H1 (cell line): ENCODE measurements at regions not wholly inside any gene's neighbourhood (a gene's known extent, or its start where the extent isn't known, plus 50 kb on each side); places are given as distances from the start of the nearest gene placed in this dataset.

Experiments used
- CTCF ChIA-PET: fragments of 300-600 bp; sonication (Branson Sonifier 250); formaldehyde crosslinking; loops from one replicate; lab custom pipeline; 2021; ENCODE audit not compliant: partially characterized antibody; lab: Charles Lee
- POLR2A ChIA-PET: fragments of 300-600 bp; sonication (Branson Sonifier 250); formaldehyde crosslinking; loops from one replicate; lab custom pipeline; 2021; ENCODE audit warnings: inconsistent platforms; ENCODE audit not compliant: partially characterized antibody; lab: Charles Lee
- DNase-seq, 2 experiments: peaks; one replicate each; pipeline versions ENCODE4 v3.0.0 to v3.0.0-alpha.2; 2010 to 2022; ENCODE audit warnings: low spot score in 2 of 2, low read depth in 1 of 2, mixed read lengths in 1 of 2
- FAIRE-seq: peaks from 2 replicates; lab custom pipeline; 2011; peaks lifted over from hg19 to GRCh38; lab: Jason Lieb, UNC
- H2AFZ ChIP-seq: 2 replicates; pipeline ENCODE4 v1.8.1; 2012; ENCODE audit warnings: low read length, inconsistent platforms
- H2AK5ac ChIP-seq: 2 replicates; pipeline ENCODE4 v1.6.1; 2013; ENCODE audit warnings: low read depth, low read length
- H2BK120ac ChIP-seq: replicated peaks from 2 replicates; pipeline ENCODE3; 2013; ENCODE audit warnings: low read depth, low read length, inconsistent platforms
- H2BK12ac ChIP-seq: 2 replicates; pipeline ENCODE4 v1.6.1; 2013; ENCODE audit warnings: low read depth, low read length
- H2BK15ac ChIP-seq: 2 replicates; pipeline ENCODE4 v1.6.1; 2013; ENCODE audit warnings: low read length
- H2BK20ac ChIP-seq: 2 replicates; pipeline ENCODE4 v1.6.1; 2013; ENCODE audit warnings: low read length
- H2BK5ac ChIP-seq: 2 replicates; pipeline ENCODE4 v1.6.1; 2013; ENCODE audit warnings: low read depth, low read length
- H3K14ac ChIP-seq: 2 replicates; pipeline ENCODE4 v1.6.1; 2013; ENCODE audit warnings: inconsistent platforms; ENCODE audit not compliant: insufficient read length
- H3K18ac ChIP-seq: 2 replicates; pipeline ENCODE4 v1.6.1; 2013; ENCODE audit warnings: low read length; ENCODE audit errors: extremely low read depth
- H3K23ac ChIP-seq: 2 replicates; pipeline ENCODE4 v1.6.1; 2013; ENCODE audit warnings: inconsistent platforms; ENCODE audit not compliant: insufficient read length
- H3K23me2 ChIP-seq: 2 replicates; pipeline ENCODE4 v1.6.1; 2013; ENCODE audit warnings: low read depth, low read length
- H3K27ac ChIP-seq: 2 replicates; pipeline ENCODE4 v1.6.1; 2011; ENCODE audit warnings: low read depth, low read length, inconsistent platforms
- H3K27me3 ChIP-seq, 4 experiments: replicated peaks in 1 of 4; 1 replicate in 1 of 4; 2 replicates in 3 of 4; pipeline versions ENCODE4 v1.6.1 to v1.8.1; 2011 to 2013; ENCODE audit warnings: low read length in 3 of 4, mild to moderate bottlenecking in 3 of 4, inconsistent platforms in 2 of 4, mixed read lengths in 2 of 4, moderate library complexity in 1 of 4; ENCODE audit not compliant: control insufficient read depth in 3 of 4, insufficient read depth in 3 of 4; ENCODE audit errors: extremely low read depth in 1 of 4
- H3K36me3 ChIP-seq, 4 experiments: 2 replicates each; pipeline versions ENCODE4 v1.6.1 to v1.8.1; 2011 to 2013; ENCODE audit warnings: mild to moderate bottlenecking in 4 of 4, low read length in 3 of 4, moderate library complexity in 2 of 4, control low read depth in 1 of 4, inconsistent platforms in 1 of 4; ENCODE audit not compliant: insufficient read depth in 4 of 4, control insufficient read depth in 2 of 4
- H3K4ac ChIP-seq: replicated peaks from 2 replicates; pipeline ENCODE3; 2013; ENCODE audit warnings: low read length, low read depth, mixed read lengths, inconsistent platforms; ENCODE audit not compliant: insufficient read length
- H3K4me1 ChIP-seq, 4 experiments: replicated peaks in 1 of 4; 1 replicate in 1 of 4; 2 replicates in 3 of 4; pipeline versions ENCODE4 v1.6.1 to v1.8.1; 2011 to 2013; ENCODE audit warnings: low read length in 3 of 4, inconsistent platforms in 2 of 4, mixed read lengths in 1 of 4; ENCODE audit not compliant: insufficient read depth in 4 of 4, control insufficient read depth in 3 of 4
- H3K4me2 ChIP-seq, 2 experiments: 2 replicates each; pipeline versions ENCODE4 v1.6.1 to v1.8.1; 2011 to 2013; ENCODE audit warnings: low read depth in 2 of 2, low read length in 2 of 2, control low read depth in 1 of 2, inconsistent platforms in 1 of 2, mild to moderate bottlenecking in 1 of 2; ENCODE audit not compliant: insufficient read depth in 1 of 2
- H3K4me3 ChIP-seq, 4 experiments: fragments of 200-600, 300-600 bp in 1 of 4; sonication (generic), shearing (Covaris generic), sonication (Bioruptor Twin) in 1 of 4; 2 replicates each; pipeline versions ENCODE4 v1.5.1 to v1.8.1; 2011 to 2016; ENCODE audit warnings: low read length in 4 of 4, low read depth in 3 of 4, control low read depth in 2 of 4, inconsistent platforms in 2 of 4, mild to moderate bottlenecking in 2 of 4, mixed read lengths in 1 of 4, moderate library complexity in 1 of 4; ENCODE audit not compliant: insufficient read depth in 2 of 4; ENCODE audit errors: extremely low read depth in 1 of 4
- H3K56ac ChIP-seq: replicated peaks from 2 replicates; pipeline ENCODE3; 2013; ENCODE audit warnings: low read depth, mild to moderate bottlenecking, mixed read lengths, low read length, inconsistent platforms; ENCODE audit not compliant: insufficient read length
- H3K79me1 ChIP-seq: 2 replicates; pipeline ENCODE4 v1.6.1; 2013; ENCODE audit warnings: low read depth, low read length, control low read depth
- H3K79me2 ChIP-seq, 2 experiments: 2 replicates each; pipeline versions ENCODE4 v1.6.1 to v1.8.1; 2012 to 2013; ENCODE audit warnings: low read length in 2 of 2, mild to moderate bottlenecking in 2 of 2, inconsistent platforms in 1 of 2; ENCODE audit not compliant: insufficient read depth in 2 of 2, control insufficient read depth in 1 of 2
- H3K9ac ChIP-seq, 4 experiments: replicated peaks in 1 of 4; 1 replicate in 1 of 4; 2 replicates in 3 of 4; pipeline versions ENCODE4 v1.6.1 to v1.8.1; 2011 to 2013; ENCODE audit warnings: low read depth in 3 of 4, low read length in 3 of 4, control low read depth in 2 of 4, mild to moderate bottlenecking in 2 of 4, moderate library complexity in 2 of 4, inconsistent platforms in 1 of 4; ENCODE audit errors: extremely low read depth in 1 of 4
- H3K9me3 ChIP-seq, 2 experiments: 2 replicates each; pipeline versions ENCODE4 v1.6.1 to v1.8.1; 2012 to 2013; ENCODE audit warnings: mild to moderate bottlenecking in 2 of 2, moderate library complexity in 2 of 2, control low read depth in 1 of 2, inconsistent platforms in 1 of 2, low read depth in 1 of 2, low read length in 1 of 2, mixed read lengths in 1 of 2; ENCODE audit not compliant: insufficient read depth in 2 of 2
- H4K20me1 ChIP-seq, 2 experiments: replicated peaks in 1 of 2; 2 replicates each; pipeline versions ENCODE3 to v1.8.1; 2011 to 2013; ENCODE audit warnings: inconsistent platforms in 2 of 2, low read length in 2 of 2, mild to moderate bottlenecking in 1 of 2; ENCODE audit not compliant: insufficient read depth in 2 of 2, control insufficient read depth in 1 of 2
- H4K5ac ChIP-seq: 2 replicates; pipeline ENCODE4 v1.6.1; 2013; ENCODE audit warnings: low read length, low read depth, mixed read lengths, inconsistent platforms; ENCODE audit not compliant: insufficient read length
- H4K8ac ChIP-seq: 2 replicates; pipeline ENCODE4 v1.8.0; 2013; ENCODE audit warnings: mild to moderate bottlenecking, moderate library complexity, low read length, inconsistent platforms; ENCODE audit not compliant: insufficient read depth; ENCODE audit errors: extremely low read depth
- H4K91ac ChIP-seq: replicated peaks from 2 replicates; pipeline ENCODE3; 2013; ENCODE audit warnings: low read length, mixed read lengths, inconsistent platforms; ENCODE audit not compliant: insufficient read length
- RAD21 ChIP-seq, 2 experiments: IDR thresholded peaks in 1 of 2; conservative IDR thresholded peaks in 1 of 2; 2 replicates each; pipeline ENCODE4 v1.6.1; 2011; ENCODE audit warnings: low read depth in 2 of 2, low read length in 2 of 2, improper control_type of control experiment in 1 of 2, inconsistent platforms in 1 of 2, mild to moderate bottlenecking in 1 of 2, moderate library complexity in 1 of 2
- WGBS, 2 experiments: shearing (Covaris generic) in 1 of 2; methylation state at CpG; one replicate each; pipeline versions ENCODE4 v1.1.6 to v1.1.7; 2013 to 2015; ENCODE audit warnings: low lambda C conversion rate in 2 of 2, mixed read lengths in 2 of 2, inconsistent platforms in 1 of 2, low coverage in 1 of 2, missing lambda C conversion rate in 1 of 2; ENCODE audit not compliant: insufficient replicate concordance in 2 of 2, insufficient coverage in 1 of 2, insufficient read length in 1 of 2; ENCODE audit errors: extremely low coverage in 1 of 2, missing lambda C conversion rate in 1 of 2; 5-methylcytosine and 5-hydroxymethylcytosine counted together
- TF ChIP-seq, protein P1 (sequence below): IDR thresholded peaks from 2 replicates; pipeline ENCODE4 v1.6.1; 2011; ENCODE audit warnings: low read depth, mild to moderate bottlenecking, low read length; ENCODE audit not compliant: insufficient read depth

DNA sequence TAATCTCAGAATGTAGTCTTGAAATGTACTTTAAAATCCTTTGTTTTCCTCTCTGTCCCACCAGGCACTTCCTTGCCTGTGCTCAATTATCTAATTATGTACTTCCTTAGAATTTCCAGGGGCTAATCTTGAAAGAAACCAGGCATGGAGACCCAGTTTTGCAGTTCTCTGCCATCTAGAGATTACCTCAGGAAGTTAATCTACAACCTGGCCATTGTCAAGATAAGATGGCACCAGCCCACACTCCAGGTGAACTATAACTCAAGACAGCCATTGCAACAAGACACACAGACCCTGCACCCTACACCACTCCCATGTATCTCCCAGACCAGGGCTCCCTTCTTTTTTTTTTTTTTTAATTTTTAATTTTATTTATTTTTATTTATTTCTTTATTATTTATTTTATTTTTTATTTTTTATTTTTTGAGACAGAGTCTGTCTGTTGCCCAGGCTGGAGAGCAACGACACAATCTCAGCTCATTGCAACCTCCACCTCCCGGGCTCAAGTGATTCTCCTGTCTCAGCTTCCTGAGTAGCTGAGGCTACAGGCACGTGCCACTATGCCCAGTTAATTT is 85.9 kb upstream of the TRIM24 start:
- no peak overlapping the region for H3K4me3 ChIP-seq
- FAIRE-seq (no peak), DNase-seq (no peak)
- no peak overlapping the region for H4K8ac ChIP-seq
- no peak overlapping the region for H2AFZ ChIP-seq
- no peak overlapping the region for H2BK15ac ChIP-seq
- H3K4me2 ChIP-seq = no peak overlapping the region
- H3K27ac ChIP-seq = no peak overlapping the region
- no peak overlapping the region for H2BK120ac ChIP-seq
- WGBS, 2 experiments = 87% methylated on average over 3 of the region's 3 CpGs; no CpG with 5 or more reads in 1 of the 2 experiments
- no peaks in the 10 kb centered on the region for H3K23me2 ChIP-seq
- no peak overlapping the region for H2BK20ac ChIP-seq
- H3K18ac ChIP-seq = no peak overlapping the region; the same call in 1 of the 2 replicates
- no peaks in the 10 kb centered on the region for H3K79me1 ChIP-seq
- peaks cover 3 to 13% of the 10 kb centered on the region in 2 experiments; a peak in 3 of 4 replicates for H3K9me3 ChIP-seq
- CTCF ChIA-PET = interaction anchor here (1.1 kb wide), 1 partner anchor 371 kb away, joined by 3 read pairs; no protein-coding TSS in a partner anchor
- H3K36me3 ChIP-seq = no peaks in the 10 kb centered on the region
- H3K79me2 ChIP-seq = no peaks in the 10 kb centered on the region
- no peak overlapping the region for H2BK5ac ChIP-seq
- no peak overlapping the region for H4K5ac ChIP-seq
- H3K23ac ChIP-seq = no peak overlapping the region
- no peak overlapping the region for H3K14ac ChIP-seq
- H2BK12ac ChIP-seq = peak overlapping the region; percentile 60; the same call in 1 of the 2 replicates
- no peaks in the 10 kb centered on the region for H4K20me1 ChIP-seq
- no peaks in the 10 kb centered on the region for H3K4me1 ChIP-seq
- H3K9ac ChIP-seq = no peak overlapping the region
- no peak overlapping the region for H3K56ac ChIP-seq
- POLR2A ChIA-PET = no interaction called here
- no peak overlapping the region for H4K91ac ChIP-seq
- no peak overlapping the region for H2AK5ac ChIP-seq
- TF ChIP-seq, protein P1, sequence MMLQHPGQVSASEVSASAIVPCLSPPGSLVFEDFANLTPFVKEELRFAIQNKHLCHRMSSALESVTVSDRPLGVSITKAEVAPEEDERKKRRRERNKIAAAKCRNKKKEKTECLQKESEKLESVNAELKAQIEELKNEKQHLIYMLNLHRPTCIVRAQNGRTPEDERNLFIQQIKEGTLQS = no peak
- 0 out of 4 replicates have a peak, but pooled peaks of 1 of the 2 experiments have one; percentile 1 for TF ChIP-seq RAD21 (IDR thresholded peaks at IDR 0.05 in 1 of 2, conservative IDR thresholded peaks at IDR 0.05 in 1 of 2; ENCODE audit: low read depth in 2 of 2, low read length in 2 of 2)
- no peak overlapping the region for H3K4ac ChIP-seq
- H3K27me3 ChIP-seq = no peaks in the 10 kb centered on the region
